ENCODE measurements at regions not wholly inside any gene's neighbourhood (a gene's known extent, or its start where the extent isn't known, plus 50 kb on each side); places are given as distances from the start of the nearest gene placed in this dataset.

DNA sequence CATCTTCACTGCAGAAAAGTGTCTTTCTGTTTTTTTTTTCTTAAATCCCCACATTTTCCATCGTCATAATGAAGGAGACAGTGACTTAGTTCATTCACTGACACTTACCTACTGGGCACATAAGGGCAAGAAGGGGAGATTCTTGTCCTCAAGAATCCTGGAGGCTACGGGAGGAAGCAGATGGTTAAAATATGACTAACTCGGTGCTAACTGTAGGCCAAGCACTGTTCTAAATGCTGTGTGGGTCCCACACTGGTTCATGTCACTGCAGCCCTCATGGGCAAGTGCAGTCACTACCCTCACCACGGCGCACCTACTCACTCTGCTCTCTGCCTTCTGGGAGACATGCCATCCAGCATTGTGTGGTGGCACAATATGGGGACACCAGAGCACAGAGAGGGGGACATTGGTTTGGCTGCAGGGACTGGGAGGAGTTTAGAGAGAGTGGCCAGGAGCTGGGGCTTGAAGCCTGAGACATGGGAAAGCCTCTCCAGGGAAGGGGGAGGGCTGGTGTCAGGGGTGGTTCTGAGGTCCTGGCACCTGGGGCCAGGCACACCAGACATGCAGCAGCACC is 305.2 kb downstream of the MYCN start:
- Histone ChIP-seq H3K9me3 (no peaks in the 10 kb centered on the region), H3K36me3 (no peaks in the 10 kb centered on the region), H3K4me1 (peaks cover 0 to 13% (median 0%) of the 10 kb centered on the region in 3 donors), H3K27me3 (peaks cover 0 to 24% (median 0%) of the 10 kb centered on the region in 4 donors), H3K27ac (no peak overlapping the region), H3K4me3 (no peak overlapping the region)
- DNase-seq: no peak
- 71 to 85% methylated on average over 2 to 5 of the region's 5 CpGs for WGBS, 2 donors
- intact Hi-C loops (cut with DNase I): no loop called here
- TF ChIP-seq, protein P1, sequence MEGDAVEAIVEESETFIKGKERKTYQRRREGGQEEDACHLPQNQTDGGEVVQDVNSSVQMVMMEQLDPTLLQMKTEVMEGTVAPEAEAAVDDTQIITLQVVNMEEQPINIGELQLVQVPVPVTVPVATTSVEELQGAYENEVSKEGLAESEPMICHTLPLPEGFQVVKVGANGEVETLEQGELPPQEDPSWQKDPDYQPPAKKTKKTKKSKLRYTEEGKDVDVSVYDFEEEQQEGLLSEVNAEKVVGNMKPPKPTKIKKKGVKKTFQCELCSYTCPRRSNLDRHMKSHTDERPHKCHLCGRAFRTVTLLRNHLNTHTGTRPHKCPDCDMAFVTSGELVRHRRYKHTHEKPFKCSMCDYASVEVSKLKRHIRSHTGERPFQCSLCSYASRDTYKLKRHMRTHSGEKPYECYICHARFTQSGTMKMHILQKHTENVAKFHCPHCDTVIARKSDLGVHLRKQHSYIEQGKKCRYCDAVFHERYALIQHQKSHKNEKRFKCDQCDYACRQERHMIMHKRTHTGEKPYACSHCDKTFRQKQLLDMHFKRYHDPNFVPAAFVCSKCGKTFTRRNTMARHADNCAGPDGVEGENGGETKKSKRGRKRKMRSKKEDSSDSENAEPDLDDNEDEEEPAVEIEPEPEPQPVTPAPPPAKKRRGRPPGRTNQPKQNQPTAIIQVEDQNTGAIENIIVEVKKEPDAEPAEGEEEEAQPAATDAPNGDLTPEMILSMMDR (IDR thresholded peaks at IDR 0.05): no peak
- TF ChIP-seq POLR2A (IDR thresholded peaks at IDR 0.05): no peak

DNA sequence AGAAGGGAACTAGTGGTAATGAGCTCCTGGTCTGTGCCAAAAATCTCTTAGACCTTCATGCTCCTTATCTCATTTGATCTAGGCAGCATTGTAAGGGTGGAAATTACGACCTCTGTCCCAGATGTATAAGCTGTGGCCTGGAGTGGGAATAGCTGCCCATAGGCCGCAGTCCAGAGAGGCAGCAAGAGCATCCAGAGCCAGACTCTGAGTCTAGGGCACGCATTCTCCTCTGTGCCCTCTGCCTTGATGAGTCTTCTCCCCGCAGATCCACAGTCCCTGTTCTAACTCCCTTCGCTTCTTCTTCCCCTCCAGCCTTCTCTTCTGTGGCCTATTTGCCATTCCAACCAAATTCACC is 304.6 kb downstream of the MYCN start:
- peaks cover 0 to 13% (median 0%) of the 10 kb centered on the region in 3 donors for H3K4me1 ChIP-seq
- no peak for TF ChIP-seq POLR2A (IDR thresholded peaks at IDR 0.05)
- TF ChIP-seq, protein P1 (IDR thresholded peaks at IDR 0.05): no peak
- DNase-seq: no peak
- 90 to 93% methylated on average over 4 to 5 of the region's 5 CpGs for WGBS, 2 donors
- no peak overlapping the region for H3K4me3 ChIP-seq
- no peaks in the 10 kb centered on the region for H3K36me3 ChIP-seq
- peaks cover 0 to 24% (median 0%) of the 10 kb centered on the region in 4 donors for H3K27me3 ChIP-seq
- H3K27ac ChIP-seq: no peak overlapping the region
- H3K9me3 ChIP-seq: no peaks in the 10 kb centered on the region
- intact Hi-C loops (cut with DNase I): no loop called here

DNA sequence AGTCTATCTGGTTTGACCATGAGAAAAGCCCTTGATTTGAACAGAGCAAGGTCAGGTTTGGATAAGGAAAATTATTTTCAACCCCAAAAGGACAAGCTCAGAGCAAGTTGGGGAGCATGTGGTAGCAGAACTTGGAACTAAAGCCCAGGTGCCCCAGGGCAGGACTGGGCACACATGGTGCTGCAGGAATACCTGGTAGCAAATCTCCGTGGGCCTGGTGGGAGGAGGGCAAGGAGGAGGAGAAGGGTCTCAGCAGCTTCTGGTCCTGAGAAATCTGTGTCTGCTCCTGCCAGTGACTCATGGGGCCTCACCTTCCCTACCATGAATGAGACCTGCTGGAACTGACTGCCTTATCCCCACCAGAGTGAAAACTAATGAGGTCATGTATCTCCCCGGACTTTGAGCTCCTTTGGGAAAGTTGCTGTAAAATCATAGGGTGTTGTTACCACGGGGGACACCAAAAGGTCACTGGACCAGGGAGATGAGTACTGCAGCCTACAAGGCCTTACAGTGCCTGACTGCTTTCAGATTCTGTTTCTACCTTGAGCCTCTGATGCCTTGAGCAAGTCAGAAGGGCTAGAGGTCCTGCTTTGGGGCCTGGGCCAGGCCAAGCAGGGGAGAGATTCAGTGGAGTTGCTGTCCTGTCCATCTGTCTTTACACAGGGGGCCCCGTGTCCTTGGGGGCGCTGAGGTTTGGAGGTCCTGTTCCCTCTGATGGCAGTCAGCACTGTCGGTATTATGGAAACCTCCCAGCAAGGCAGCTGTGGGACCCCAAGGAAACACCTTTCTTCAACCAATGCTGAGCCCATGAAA is 304.0 kb downstream of the MYCN start:
- H3K36me3 ChIP-seq: no peaks in the 10 kb centered on the region
- TF ChIP-seq, protein P1 (IDR thresholded peaks at IDR 0.05): no peak
- no peak for TF ChIP-seq POLR2A (IDR thresholded peaks at IDR 0.05)
- 34 to 80% methylated on average over 1 to 2 of the region's 6 CpGs for WGBS, 2 donors
- intact Hi-C loops (cut with DNase I): no loop called here
- peaks cover 0 to 23% (median 0%) of the 10 kb centered on the region in 4 donors for H3K27me3 ChIP-seq
- no peak overlapping the region for H3K27ac ChIP-seq
- no peaks in the 10 kb centered on the region for H3K9me3 ChIP-seq
- no peak for DNase-seq
- peaks cover 0 to 13% (median 0%) of the 10 kb centered on the region in 3 donors for H3K4me1 ChIP-seq
- no peak overlapping the region for H3K4me3 ChIP-seq

DNA sequence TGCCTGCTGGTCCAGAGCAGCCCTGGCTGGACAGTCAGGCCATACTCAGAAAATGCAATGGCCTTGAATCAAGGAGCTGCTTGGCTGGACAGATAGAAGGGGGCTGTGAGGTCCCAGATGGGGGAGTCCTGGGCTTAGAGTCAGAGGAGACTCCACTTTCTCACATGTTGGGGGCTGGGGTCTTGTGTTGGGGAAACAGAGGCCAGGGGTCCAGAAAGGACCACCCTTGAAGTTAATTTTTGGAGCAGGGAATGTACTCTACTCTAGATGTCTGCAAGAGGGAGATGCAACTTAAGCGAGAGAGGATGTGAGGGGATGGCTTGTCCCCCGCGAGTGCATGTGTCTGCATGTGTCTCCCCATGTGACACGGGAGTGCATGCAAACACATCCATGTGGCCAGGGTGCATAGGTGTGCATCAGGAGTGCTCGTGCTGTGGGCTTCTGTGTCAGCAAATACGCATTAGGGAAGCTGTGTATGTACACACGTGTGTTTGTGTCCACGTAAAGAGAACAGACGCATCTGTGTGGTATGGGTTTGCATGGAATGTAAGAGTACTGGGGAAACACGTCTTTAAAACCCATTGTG is 303.2 kb downstream of the MYCN start:
- H3K4me3 ChIP-seq: no peak overlapping the region
- no peaks in the 10 kb centered on the region for H3K36me3 ChIP-seq
- intact Hi-C loops (cut with DNase I): no loop called here
- TF ChIP-seq, protein P1 (IDR thresholded peaks at IDR 0.05): no peak
- TF ChIP-seq POLR2A (IDR thresholded peaks at IDR 0.05): no peak
- H3K9me3 ChIP-seq: no peaks in the 10 kb centered on the region
- DNase-seq: no peak
- H3K27me3 ChIP-seq: peaks cover 0 to 19% (median 0%) of the 10 kb centered on the region in 4 donors
- H3K4me1 ChIP-seq: peaks cover 0 to 13% (median 0%) of the 10 kb centered on the region in 3 donors
- H3K27ac ChIP-seq: no peak overlapping the region
- WGBS, 2 donors: 84 to 88% methylated on average over 10 of the region's 10 CpGs

DNA sequence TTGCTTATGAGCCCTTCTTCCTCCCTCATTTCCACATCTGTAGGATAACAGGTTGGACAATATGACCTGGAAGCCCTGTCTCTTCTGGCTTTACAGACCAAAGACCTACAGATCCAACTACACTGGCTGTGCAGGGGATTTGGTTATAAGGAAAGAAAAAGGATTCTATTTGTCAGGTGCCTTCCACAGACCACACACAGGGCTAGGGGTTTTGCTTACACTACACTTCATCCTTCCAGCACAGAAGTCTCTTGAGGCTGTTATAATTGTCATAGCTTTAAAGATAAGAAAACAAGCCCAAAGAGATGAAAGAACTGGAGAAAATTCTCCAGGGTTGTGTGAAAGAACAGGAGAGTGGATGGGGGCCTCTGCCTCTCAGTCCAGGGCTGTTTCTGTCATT is 302.6 kb downstream of the MYCN start:
- TF ChIP-seq POLR2A (IDR thresholded peaks at IDR 0.05): no peak
- TF ChIP-seq, protein P1 (IDR thresholded peaks at IDR 0.05): no peak
- intact Hi-C loops (cut with DNase I): no loop called here
- peaks cover 0 to 19% (median 0%) of the 10 kb centered on the region in 4 donors for H3K27me3 ChIP-seq
- H3K4me1 ChIP-seq: peaks cover 0 to 11% (median 0%) of the 10 kb centered on the region in 3 donors
- H3K27ac ChIP-seq: no peak overlapping the region
- no peaks in the 10 kb centered on the region for H3K9me3 ChIP-seq
- H3K4me3 ChIP-seq: no peak overlapping the region
- H3K36me3 ChIP-seq: no peaks in the 10 kb centered on the region
- DNase-seq: no peak
